HAP-1 (cell line): ENCODE measurements at regions not wholly inside any gene's neighbourhood (a gene's known extent, or its start where the extent isn't known, plus 50 kb on each side); places are given as distances from the start of the nearest gene placed in this dataset.
A peak's percentile ranks its signal among the peaks of the same experiment; 100 is the strongest.
"Not testable (repeated sequence)": the region's sequence is repeated elsewhere in the genome, so short reads cannot be mapped to it uniquely, and the experiment has no call there.

Experiments used
- DNase-seq, 2 experiments: peaks; one replicate each; pipeline ENCODE4 v3.0.0-alpha.2; 2016 to 2020; ENCODE audit warnings: low spot score in 2 of 2
- H3K27me3 ChIP-seq: fragments of 250-450 bp; sonication (Bioruptor Pico); 2 replicates; pipeline ENCODE4 v1.5.1; 2020; ENCODE audit warnings: low read depth, mild to moderate bottlenecking, moderate library complexity
- H3K36me3 ChIP-seq: fragments of 250-450 bp; sonication (Bioruptor Pico); replicated peaks from 2 replicates; pipeline ENCODE4 v1.5.1; 2020; ENCODE audit warnings: mild to moderate bottlenecking
- H3K4me1 ChIP-seq: fragments of 250-450 bp; sonication (Bioruptor Pico); 2 replicates; pipeline ENCODE4 v1.5.1; 2020; ENCODE audit warnings: mild to moderate bottlenecking
- H3K4me3 ChIP-seq: fragments of 250-450 bp; sonication (Bioruptor Pico); 2 replicates; pipeline ENCODE4 v1.5.1; 2020; ENCODE audit warnings: mild to moderate bottlenecking, moderate library complexity
- H3K9me3 ChIP-seq: fragments of 250-450 bp; sonication (Bioruptor Pico); 2 replicates; pipeline ENCODE4 v1.5.1; 2020; ENCODE audit warnings: mild to moderate bottlenecking, moderate library complexity
- in situ Hi-C: fragments of 300-500 bp; cut with MboI; formaldehyde crosslinking; loops from 3 replicates; pipeline ENCODE4 v1.14.3; 2020; ENCODE audit warnings: low sequenced_read_pairs, inconsistent platforms, mixed read lengths

GRCh38 chr2:132068407-132068806, 93.3 kb downstream of the ANKRD30BL start:
- H3K4me1 ChIP-seq, H3K27me3 ChIP-seq, H3K9me3 ChIP-seq, DNase-seq, H3K4me3 ChIP-seq, in situ Hi-C loops, H3K36me3 ChIP-seq: not testable (repeated sequence)

GRCh38 chr2:132065391-132065790, 96.4 kb downstream of the ANKRD30BL start:
- H3K9me3 ChIP-seq, H3K4me1 ChIP-seq, H3K4me3 ChIP-seq, H3K36me3 ChIP-seq, H3K27me3 ChIP-seq, DNase-seq, in situ Hi-C loops: not testable (repeated sequence)

DNA sequence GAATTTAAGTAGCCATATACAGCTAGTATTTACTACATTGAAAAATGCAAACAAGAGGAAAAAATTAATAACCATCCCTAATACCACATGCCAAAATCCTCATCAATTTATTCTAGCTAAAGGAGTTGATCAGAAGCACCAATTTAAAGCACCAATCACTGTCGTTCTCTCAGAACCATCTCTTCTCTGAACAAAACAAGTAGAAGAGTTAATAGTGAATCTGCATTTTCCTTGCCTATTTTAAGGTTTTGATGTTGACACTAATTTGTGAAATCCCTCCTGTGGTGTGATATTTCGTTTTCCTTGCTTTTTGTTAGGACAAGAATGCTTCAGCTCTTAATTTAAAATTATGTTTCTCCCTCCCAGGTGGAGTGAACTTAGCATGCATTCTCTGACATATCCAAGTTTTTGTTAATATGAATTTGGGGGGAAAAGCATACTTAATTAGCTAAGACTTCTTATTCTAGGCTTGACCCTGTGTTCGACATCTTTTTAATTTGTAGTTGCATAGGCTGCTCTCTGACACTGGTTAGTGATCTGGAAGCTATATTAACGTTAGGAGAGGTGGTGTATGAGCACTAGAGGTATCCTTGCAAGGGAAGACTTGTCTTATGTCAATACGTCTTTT, 122.0 kb downstream of the ANKRD30BL start:
- in situ Hi-C loops, DNase-seq, H3K4me1 ChIP-seq, H3K4me3 ChIP-seq, H3K9me3 ChIP-seq, H3K36me3 ChIP-seq: not testable (repeated sequence)
- H3K27me3 ChIP-seq, result peaks cover 25% of the 10 kb centered on the region

- H3K36me3 ChIP-seq, in situ Hi-C loops: not testable (repeated sequence)
Measured at GRCh38 chr2:132038883-132039235, 122.9 kb downstream of the ANKRD30BL start.

GRCh38 chr2:132038179-132038882, 123.4 kb downstream of the ANKRD30BL start:
- DNase-seq, result peak in 1 of 2 experiments; percentile 9
- in situ Hi-C loops, result no loop called here
- H3K4me3 ChIP-seq, result peak overlapping the region; percentile 39

More at GRCh38 chr2:132038883-132039235, 122.9 kb downstream of the ANKRD30BL start:
- DNase-seq, H3K4me1 ChIP-seq, H3K9me3 ChIP-seq: not testable (repeated sequence)
- peaks cover 25% of the 10 kb centered on the region for H3K27me3 ChIP-seq
- peak overlapping the region; percentile 39 for H3K4me3 ChIP-seq

DNA sequence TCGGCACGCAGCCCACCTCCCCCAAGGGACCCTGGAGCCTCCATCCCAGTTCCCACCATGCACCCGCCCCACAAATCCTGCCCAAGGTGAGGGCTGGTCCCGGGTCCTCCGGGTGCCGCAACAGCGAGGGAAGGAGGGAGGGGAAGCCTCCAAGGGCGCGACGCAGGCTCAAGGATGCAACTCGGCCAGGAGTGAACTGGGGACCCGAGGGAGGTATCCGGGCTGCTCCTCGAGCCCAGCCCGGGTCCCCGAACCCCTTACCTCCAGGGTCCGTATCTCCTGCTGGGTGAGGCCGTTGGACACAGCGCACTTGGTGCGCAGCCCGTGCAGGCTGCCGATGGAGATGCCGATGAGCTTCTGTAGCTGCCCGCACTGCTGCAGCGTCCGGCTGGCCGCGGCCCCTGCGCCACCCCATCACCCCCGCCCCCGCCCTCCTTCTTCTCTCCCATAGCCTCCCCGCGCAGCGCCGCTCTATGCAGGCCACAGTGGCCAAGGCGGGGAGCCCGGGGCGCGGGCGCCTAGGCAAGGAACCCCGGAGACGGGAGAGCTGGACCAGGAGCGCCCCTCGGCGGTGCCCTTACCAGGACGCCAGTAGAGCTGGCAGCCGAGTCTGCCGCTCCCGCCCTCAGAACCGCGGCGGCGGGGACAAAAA, 124.1 kb downstream of the ANKRD30BL start:
- Histone ChIP-seq H3K4me3 (peak overlapping the region; percentile 39), H3K4me1 (no peaks in the 10 kb centered on the region), H3K27me3 (peaks cover 25% of the 10 kb centered on the region), H3K9me3 (no peaks in the 10 kb centered on the region), H3K36me3 (no peaks in the 10 kb centered on the region)
- peak in 1 of 2 experiments; percentile 44 for DNase-seq
- in situ Hi-C loops, result no loop called here

More at GRCh38 chr2:132038179-132038882, 123.4 kb downstream of the ANKRD30BL start:
- H3K27me3 ChIP-seq, result peaks cover 25% of the 10 kb centered on the region
- H3K4me1 ChIP-seq, result no peaks in the 10 kb centered on the region
- H3K9me3 ChIP-seq, result no peaks in the 10 kb centered on the region
- no peaks in the 10 kb centered on the region for H3K36me3 ChIP-seq

DNA sequence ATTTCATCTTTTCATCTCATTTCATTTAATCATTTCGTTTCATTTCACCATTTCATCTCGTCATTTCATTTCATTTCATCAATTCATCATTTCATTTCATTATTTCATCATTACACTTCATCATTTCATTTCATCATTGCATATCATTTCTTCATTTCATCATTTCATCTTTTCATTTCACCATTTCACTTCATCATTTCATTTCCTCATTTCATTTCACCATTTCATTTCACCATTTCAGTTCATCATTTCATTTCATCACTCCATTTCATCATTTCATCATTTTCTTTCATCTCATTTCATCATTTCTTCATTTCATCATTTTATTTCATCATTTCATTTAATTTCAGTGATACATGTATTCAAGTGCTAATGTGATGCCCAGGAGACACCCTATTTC, 127.1 kb downstream of the ANKRD30BL start:
- Histone ChIP-seq H3K9me3 (no peaks in the 10 kb centered on the region), H3K36me3 (no peaks in the 10 kb centered on the region), H3K27me3 (peaks cover 15% of the 10 kb centered on the region), H3K4me1 (no peaks in the 10 kb centered on the region), H3K4me3 (no peak overlapping the region)
- no peak for DNase-seq
- in situ Hi-C loops, result no loop called here

- no peak for DNase-seq
- Histone ChIP-seq H3K9me3 (no peaks in the 10 kb centered on the region), H3K36me3 (no peaks in the 10 kb centered on the region), H3K4me1 (no peaks in the 10 kb centered on the region), H3K27me3 (peaks cover 8% of the 10 kb centered on the region), H3K4me3 (no peak overlapping the region)
- in situ Hi-C loops, result no loop called here
Measured at GRCh38 chr2:132033949-132034348, 127.8 kb downstream of the ANKRD30BL start.

DNA sequence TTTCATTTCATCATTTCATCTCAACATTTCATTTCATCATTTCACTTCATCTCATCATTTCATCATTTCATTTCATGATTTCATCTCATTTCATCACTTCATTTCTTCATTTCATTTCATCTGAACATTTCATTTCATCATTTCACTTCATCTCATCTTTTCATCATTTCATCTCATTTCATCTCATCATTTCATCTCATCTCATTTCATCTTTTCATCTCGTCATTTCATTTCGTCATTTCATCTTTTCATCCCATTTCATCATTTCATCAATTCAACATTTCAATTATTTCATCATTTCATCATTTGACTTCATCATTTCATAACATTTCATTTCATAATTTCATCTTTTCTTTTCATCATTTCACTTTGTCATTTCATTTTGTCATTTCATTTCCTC, 128.4 kb downstream of the ANKRD30BL start:
- Histone ChIP-seq H3K36me3 (no peaks in the 10 kb centered on the region), H3K4me3 (no peak overlapping the region), H3K27me3 (peaks cover 4% of the 10 kb centered on the region), H3K4me1 (no peaks in the 10 kb centered on the region), H3K9me3 (no peaks in the 10 kb centered on the region)
- in situ Hi-C loops, result no loop called here
- DNase-seq, result no peak

- H3K4me3 ChIP-seq, H3K9me3 ChIP-seq, H3K36me3 ChIP-seq, H3K4me1 ChIP-seq, in situ Hi-C loops, DNase-seq: not testable (repeated sequence)
- H3K27me3 ChIP-seq, result peaks cover 13% of the 10 kb centered on the region
Measured at GRCh38 chr2:132012046-132012445, 149.7 kb downstream of the ANKRD30BL start.

GRCh38 chr2:132009874-132010521, 151.8 kb downstream of the ANKRD30BL start:
- no peak for DNase-seq
- H3K9me3 ChIP-seq, result no peaks in the 10 kb centered on the region
- no peaks in the 10 kb centered on the region for H3K4me1 ChIP-seq
- no peaks in the 10 kb centered on the region for H3K36me3 ChIP-seq
- in situ Hi-C loops, result no loop called here
- peaks cover 13% of the 10 kb centered on the region for H3K27me3 ChIP-seq
- peak overlapping the region; percentile 19 for H3K4me3 ChIP-seq

DNA sequence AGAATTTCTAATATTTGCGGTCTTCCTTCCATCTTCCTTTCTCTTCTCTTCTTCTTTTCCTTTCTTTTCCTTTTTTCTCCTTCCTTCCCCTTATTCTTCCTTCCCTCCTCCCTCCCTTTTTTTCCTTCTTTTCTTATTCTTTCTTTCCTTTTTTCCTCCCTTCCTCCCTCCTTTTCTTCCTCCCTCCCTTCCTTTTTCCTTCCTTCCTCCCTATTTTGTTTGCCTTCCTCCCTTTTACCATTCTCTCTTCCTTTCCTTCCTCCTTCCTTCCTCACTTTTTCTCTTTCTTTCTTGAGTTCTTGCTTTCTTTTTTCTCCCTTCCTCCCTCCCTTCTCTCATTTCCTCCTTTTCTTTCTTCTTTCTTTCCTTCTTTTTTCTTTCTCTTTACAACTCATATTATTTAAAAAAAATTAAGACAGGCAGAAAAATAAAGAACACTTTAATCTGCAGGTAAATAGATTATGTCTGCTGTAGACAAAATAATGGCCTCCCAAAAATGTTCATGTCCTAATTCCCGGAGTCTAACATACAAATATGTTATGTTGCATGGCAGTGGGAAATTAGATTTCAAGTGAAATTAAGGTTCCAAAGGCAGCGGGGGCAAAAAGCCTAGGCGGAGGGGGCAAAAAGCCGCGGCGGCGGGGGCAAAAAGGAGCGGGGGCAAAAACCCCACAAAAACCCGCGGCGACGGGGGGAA, 152.4 kb downstream of the ANKRD30BL start:
- H3K4me3 ChIP-seq, result peak overlapping the region; percentile 19
- no peak for DNase-seq
- H3K9me3 ChIP-seq, result no peaks in the 10 kb centered on the region
- peaks cover 13% of the 10 kb centered on the region for H3K27me3 ChIP-seq
- in situ Hi-C loops, result no loop called here
- H3K36me3 ChIP-seq, result no peaks in the 10 kb centered on the region
- H3K4me1 ChIP-seq, result no peaks in the 10 kb centered on the region

GRCh38 chr2:131990751-131991150, 171.0 kb downstream of the ANKRD30BL start:
- not testable (repeated sequence) for DNase-seq

More at GRCh38 chr2:131990751-131991150, 171.0 kb downstream of the ANKRD30BL start:
- in situ Hi-C loops, H3K36me3 ChIP-seq, H3K27me3 ChIP-seq, H3K4me3 ChIP-seq, H3K9me3 ChIP-seq, H3K4me1 ChIP-seq: not testable (repeated sequence)
